ENCODE measurements at regions not wholly inside any gene's neighbourhood (a gene's known extent, or its start where the extent isn't known, plus 50 kb on each side); places are given as distances from the start of the nearest gene placed in this dataset.

GRCh38 chrX:138128027-138128671, 562.2 kb downstream of the ZIC3 start:
- TF ChIP-seq CTCF (IDR thresholded peaks at IDR 0.05) (peak; percentile 69), ZFX (IDR thresholded peaks at IDR 0.05; ENCODE audit: borderline replicate concordance) (no peak)
- H3K27ac ChIP-seq, result no peak overlapping the region

DNA sequence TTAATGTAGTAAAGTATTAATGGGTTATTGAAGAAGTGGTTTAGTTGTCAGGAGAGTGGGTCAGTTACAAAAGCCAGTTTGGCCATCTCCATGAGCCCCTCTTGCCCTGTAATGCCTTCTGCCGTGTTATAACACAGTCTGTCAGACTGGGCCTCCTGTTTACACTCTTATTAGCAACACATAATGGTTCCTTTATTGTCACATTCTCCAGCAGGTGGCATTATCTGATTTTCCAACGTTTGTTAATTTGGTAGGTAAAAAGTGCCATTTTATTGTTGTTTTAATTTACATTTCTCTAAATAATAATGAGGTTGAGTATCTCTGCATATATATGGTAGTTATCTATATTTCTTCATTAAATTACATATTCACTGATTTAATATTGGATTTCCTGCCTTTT, 560.8 kb downstream of the FGF13 start:
- TF ChIP-seq CTCF (IDR thresholded peaks at IDR 0.05) (peak; percentile 35; the same call in 1 of the 2 replicates), ZFX (IDR thresholded peaks at IDR 0.05; ENCODE audit: borderline replicate concordance) (no peak)

DNA sequence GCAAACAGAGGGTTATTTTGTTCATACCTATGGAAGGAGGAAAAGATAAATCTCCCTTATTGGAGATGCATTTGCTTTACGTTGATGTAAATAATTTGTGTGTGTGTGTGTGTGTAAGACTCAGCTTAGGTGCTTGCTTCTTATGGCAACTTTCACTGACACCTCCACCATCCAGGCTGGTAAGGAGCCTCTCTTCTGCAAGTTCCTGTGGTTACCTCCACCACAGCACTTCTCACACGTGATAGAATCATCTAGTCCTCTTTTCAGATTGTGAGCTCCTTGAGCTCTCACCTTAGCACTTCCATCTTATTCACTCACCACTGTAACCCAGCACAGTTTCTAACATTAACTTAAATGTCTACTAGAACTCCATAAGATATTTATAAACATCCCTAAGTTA, 553.7 kb downstream of the FGF13 start:
- TF ChIP-seq CTCF (IDR thresholded peaks at IDR 0.05) (no peak), ZFX (IDR thresholded peaks at IDR 0.05; ENCODE audit: borderline replicate concordance) (no peak)
- H3K27ac ChIP-seq, result no peak overlapping the region

More for the DNA sequence above, 560.8 kb downstream of the FGF13 start:
- no peak overlapping the region for H3K27ac ChIP-seq

DNA sequence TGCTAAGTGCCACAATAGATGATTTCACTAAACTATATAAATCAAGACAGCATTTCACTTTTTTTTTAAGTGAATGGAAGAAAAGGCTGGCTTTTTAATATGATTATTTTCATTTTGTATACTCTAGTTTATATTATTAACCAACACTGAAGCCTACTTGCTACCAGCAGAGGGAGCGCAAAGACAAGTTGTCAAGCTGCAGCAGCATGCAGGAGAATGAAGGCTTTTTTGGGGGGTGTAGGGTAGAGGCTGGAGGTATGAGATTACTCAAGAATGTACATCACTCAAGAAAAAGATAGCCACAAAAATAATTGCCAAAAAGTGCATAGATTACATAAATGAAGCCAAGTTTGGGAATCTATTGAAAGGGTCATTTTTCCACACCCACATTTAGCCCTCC, 519.5 kb downstream of the FGF13 start:
- H3K27ac ChIP-seq, result no peak overlapping the region
- TF ChIP-seq CTCF (IDR thresholded peaks at IDR 0.05), result peak; percentile 62
- TF ChIP-seq ZFX (IDR thresholded peaks at IDR 0.05; ENCODE audit: borderline replicate concordance), result no peak

DNA sequence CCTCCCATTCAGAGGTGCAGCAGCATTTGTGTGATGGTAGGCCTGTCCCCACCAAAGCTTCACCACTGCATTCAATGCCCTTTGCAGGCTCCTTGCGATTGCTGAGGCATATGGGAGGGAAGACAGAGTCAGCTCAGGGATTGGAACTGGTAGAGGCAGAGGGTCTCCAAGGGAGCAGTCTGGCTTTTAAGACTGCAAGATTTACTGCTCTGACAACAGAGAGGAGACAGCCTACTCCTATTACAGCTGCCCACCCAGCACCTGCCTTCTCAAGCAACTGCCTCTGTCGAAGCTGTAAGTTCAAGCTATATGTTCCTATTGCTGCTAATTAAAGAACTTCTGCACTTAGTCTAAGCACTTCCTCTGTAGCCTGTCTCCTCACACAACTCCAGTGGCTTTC, 481.8 kb downstream of the FGF13 start:
- TF ChIP-seq CTCF (IDR thresholded peaks at IDR 0.05) (no peak), ZFX (IDR thresholded peaks at IDR 0.05; ENCODE audit: borderline replicate concordance) (no peak)
- H3K27ac ChIP-seq, result no peak overlapping the region

- TF ChIP-seq ZFX (IDR thresholded peaks at IDR 0.05; ENCODE audit: borderline replicate concordance), result no peak
- no peak for TF ChIP-seq CTCF (IDR thresholded peaks at IDR 0.05)
- H3K27ac ChIP-seq, result no peak overlapping the region
These were observed 471.3 kb downstream of the FGF13 start for GRCh38 chrX:138240266-138240665.

DNA sequence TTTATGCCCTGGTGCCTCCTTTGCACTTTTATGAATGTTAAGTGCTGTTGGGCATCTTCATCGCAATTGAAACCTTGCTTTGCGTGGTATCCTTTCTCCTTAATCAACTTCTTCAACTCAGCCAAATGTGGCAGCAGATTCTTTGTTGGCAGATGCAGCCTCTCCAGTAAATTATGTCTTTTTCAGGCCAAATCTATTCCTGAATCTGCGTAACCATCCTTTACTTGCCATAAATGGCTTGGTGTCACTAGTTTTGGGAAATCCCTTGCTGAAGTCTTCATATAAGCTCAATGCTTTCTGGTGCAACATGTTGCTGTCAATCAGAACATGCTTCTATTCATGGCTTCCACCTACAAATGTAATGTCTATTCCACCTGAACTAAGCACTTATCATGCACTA, 457.5 kb downstream of the FGF13 start:
- no peak overlapping the region for H3K27ac ChIP-seq
- TF ChIP-seq ZFX (IDR thresholded peaks at IDR 0.05; ENCODE audit: borderline replicate concordance) (no peak), CTCF (IDR thresholded peaks at IDR 0.05) (no peak)

Data from 22Rv1 (cell line).